HEK293 (cell line): ENCODE measurements at regions not wholly inside any gene's neighbourhood (a gene's known extent, or its start where the extent isn't known, plus 50 kb on each side); places are given as distances from the start of the nearest gene placed in this dataset.

Source experiments
- CTCF ChIP-seq: fragments of 450-650 bp; formaldehyde crosslinking; IDR thresholded peaks from 2 replicates; pipeline ENCODE4 v1.5.1; 2016; ENCODE audit warnings: missing biosample characterization, missing genetic modification characterization
- SETDB1 ChIP-seq: IDR thresholded peaks from one replicate; pipeline ENCODE4 v1.6.1; 2017; ENCODE audit warnings: mild to moderate bottlenecking, low read length, moderate library complexity, mixed read lengths; ENCODE audit not compliant: insufficient read length
- TCF7L2 ChIP-seq: IDR thresholded peaks from 2 replicates; pipeline ENCODE4 v1.6.1; 2011; ENCODE audit warnings: low read depth, mild to moderate bottlenecking, inconsistent platforms, low read length, moderate library complexity, borderline replicate concordance
- ZNF18 ChIP-seq: fragments of 450-650 bp; formaldehyde crosslinking; IDR thresholded peaks from 2 replicates; pipeline ENCODE4 v1.5.1; 2016; ENCODE audit warnings: missing biosample characterization, missing genetic modification characterization
- ZNF24 ChIP-seq: fragments of 450-650 bp; formaldehyde crosslinking; IDR thresholded peaks from 2 replicates; pipeline ENCODE4 v1.5.1; 2016; ENCODE audit warnings: missing biosample characterization, missing genetic modification characterization
- ZNF335 ChIP-seq: fragments of 450-650 bp; formaldehyde crosslinking; conservative IDR thresholded peaks from 2 replicates; pipeline ENCODE4 v1.5.1; 2016; ENCODE audit warnings: missing biosample characterization, missing genetic modification characterization
- ZNF518A ChIP-seq: fragments of 450-650 bp; formaldehyde crosslinking; conservative IDR thresholded peaks from 2 replicates; pipeline ENCODE4 v1.5.1; 2016; ENCODE audit warnings: low read depth, missing biosample characterization, missing genetic modification characterization
- ZNF692 ChIP-seq: fragments of 450-650 bp; formaldehyde crosslinking; IDR thresholded peaks from 2 replicates; pipeline ENCODE4 v1.5.1; 2016; ENCODE audit warnings: missing biosample characterization, missing genetic modification characterization
- ZNF792 ChIP-seq: fragments of 450-650 bp; formaldehyde crosslinking; IDR thresholded peaks from 2 replicates; pipeline ENCODE4 v1.5.1; 2016; ENCODE audit warnings: missing biosample characterization, missing genetic modification characterization
- ZSCAN4 ChIP-seq: fragments of 450-650 bp; formaldehyde crosslinking; IDR thresholded peaks from 2 replicates; pipeline ENCODE4 v1.5.1; 2017; ENCODE audit warnings: missing biosample characterization, missing genetic modification characterization
- TF ChIP-seq, protein P1 (sequence below): fragments of 450-650 bp; formaldehyde crosslinking; IDR thresholded peaks from 2 replicates; pipeline ENCODE4 v1.5.1; 2016; ENCODE audit warnings: missing biosample characterization, missing genetic modification characterization
- TF ChIP-seq, protein P2 (sequence below): fragments of 450-650 bp; formaldehyde crosslinking; IDR thresholded peaks from 2 replicates; pipeline ENCODE4 v1.5.1; 2016; ENCODE audit warnings: missing biosample characterization, missing genetic modification characterization
- TF ChIP-seq, protein P3 (sequence below): fragments of 450-650 bp; formaldehyde crosslinking; IDR thresholded peaks from 2 replicates; pipeline ENCODE4 v1.5.1; 2016; ENCODE audit warnings: missing biosample characterization, missing genetic modification characterization

DNA sequence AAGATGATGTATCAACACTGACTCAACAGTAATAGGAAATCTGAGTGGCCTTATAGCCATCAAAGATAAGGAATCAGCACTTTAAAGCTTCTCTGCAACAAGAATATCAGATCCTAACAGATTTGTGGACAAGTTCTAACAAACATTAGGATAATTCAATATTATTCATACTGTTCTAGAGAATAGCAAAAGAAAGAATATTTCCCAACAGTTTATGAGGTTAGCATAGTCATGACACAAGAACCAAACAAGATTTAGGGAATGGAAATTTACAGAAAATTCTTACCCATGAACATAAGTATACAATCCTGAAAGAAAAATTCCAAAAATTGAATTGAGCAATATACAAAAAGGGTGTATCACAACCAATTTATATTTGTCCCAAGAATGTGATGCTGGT is 64.3 kb upstream of the BTBD3 start:
- no peak for TF ChIP-seq SETDB1
- TF ChIP-seq ZNF335 (tag by site-specific recombination), result no peak
- TF ChIP-seq, protein P1, sequence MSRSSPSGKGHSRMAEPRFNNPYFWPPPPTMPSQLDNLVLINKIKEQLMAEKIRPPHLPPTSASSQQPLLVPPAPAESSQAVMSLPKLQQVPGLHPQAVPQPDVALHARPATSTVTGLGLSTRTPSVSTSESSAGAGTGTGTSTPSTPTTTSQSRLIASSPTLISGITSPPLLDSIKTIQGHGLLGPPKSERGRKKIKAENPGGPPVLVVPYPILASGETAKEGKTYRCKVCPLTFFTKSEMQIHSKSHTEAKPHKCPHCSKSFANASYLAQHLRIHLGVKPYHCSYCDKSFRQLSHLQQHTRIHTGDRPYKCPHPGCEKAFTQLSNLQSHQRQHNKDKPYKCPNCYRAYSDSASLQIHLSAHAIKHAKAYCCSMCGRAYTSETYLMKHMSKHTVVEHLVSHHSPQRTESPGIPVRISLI (tag by site-specific recombination), result no peak
- TF ChIP-seq ZSCAN4 (tag by site-specific recombination), result no peak
- no peak for TF ChIP-seq CTCF (tag by site-specific recombination)
- no peak for TF ChIP-seq ZNF518A (tag by site-specific recombination)
- no peak for TF ChIP-seq ZNF18 (tag by site-specific recombination)
- no peak for TF ChIP-seq TCF7L2
- TF ChIP-seq, protein P2, sequence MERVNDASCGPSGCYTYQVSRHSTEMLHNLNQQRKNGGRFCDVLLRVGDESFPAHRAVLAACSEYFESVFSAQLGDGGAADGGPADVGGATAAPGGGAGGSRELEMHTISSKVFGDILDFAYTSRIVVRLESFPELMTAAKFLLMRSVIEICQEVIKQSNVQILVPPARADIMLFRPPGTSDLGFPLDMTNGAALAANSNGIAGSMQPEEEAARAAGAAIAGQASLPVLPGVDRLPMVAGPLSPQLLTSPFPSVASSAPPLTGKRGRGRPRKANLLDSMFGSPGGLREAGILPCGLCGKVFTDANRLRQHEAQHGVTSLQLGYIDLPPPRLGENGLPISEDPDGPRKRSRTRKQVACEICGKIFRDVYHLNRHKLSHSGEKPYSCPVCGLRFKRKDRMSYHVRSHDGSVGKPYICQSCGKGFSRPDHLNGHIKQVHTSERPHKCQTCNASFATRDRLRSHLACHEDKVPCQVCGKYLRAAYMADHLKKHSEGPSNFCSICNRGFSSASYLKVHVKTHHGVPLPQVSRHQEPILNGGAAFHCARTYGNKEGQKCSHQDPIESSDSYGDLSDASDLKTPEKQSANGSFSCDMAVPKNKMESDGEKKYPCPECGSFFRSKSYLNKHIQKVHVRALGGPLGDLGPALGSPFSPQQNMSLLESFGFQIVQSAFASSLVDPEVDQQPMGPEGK (tag by site-specific recombination), result no peak
- TF ChIP-seq ZNF792 (tag by site-specific recombination), result no peak
- no peak for TF ChIP-seq ZNF692 (tag by site-specific recombination)
- TF ChIP-seq, protein P3, sequence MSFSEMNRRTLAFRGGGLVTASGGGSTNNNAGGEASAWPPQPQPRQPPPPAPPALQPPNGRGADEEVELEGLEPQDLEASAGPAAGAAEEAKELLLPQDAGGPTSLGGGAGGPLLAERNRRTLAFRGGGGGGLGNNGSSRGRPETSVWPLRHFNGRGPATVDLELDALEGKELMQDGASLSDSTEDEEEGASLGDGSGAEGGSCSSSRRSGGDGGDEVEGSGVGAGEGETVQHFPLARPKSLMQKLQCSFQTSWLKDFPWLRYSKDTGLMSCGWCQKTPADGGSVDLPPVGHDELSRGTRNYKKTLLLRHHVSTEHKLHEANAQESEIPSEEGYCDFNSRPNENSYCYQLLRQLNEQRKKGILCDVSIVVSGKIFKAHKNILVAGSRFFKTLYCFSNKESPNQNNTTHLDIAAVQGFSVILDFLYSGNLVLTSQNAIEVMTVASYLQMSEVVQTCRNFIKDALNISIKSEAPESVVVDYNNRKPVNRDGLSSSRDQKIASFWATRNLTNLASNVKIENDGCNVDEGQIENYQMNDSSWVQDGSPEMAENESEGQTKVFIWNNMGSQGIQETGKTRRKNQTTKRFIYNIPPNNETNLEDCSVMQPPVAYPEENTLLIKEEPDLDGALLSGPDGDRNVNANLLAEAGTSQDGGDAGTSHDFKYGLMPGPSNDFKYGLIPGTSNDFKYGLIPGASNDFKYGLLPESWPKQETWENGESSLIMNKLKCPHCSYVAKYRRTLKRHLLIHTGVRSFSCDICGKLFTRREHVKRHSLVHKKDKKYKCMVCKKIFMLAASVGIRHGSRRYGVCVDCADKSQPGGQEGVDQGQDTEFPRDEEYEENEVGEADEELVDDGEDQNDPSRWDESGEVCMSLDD (tag by site-specific recombination), result no peak
- no peak for TF ChIP-seq ZNF24 (tag by site-specific recombination)
